NCI-H1105 treated with DMSO at 0.1 percent for 48 hours (cell line): ENCODE measurements at regions not wholly inside any gene's neighbourhood (a gene's known extent, or its start where the extent isn't known, plus 50 kb on each side); places are given as distances from the start of the nearest gene placed in this dataset.
"Not testable (repeated sequence)": the region's sequence is repeated elsewhere in the genome, so short reads cannot be mapped to it uniquely, and the experiment has no call there.

Experiments used
- DNase-seq: peaks from one replicate; lab custom pipeline; 2025; lab: John Stamatoyannopoulos, UW

DNA sequence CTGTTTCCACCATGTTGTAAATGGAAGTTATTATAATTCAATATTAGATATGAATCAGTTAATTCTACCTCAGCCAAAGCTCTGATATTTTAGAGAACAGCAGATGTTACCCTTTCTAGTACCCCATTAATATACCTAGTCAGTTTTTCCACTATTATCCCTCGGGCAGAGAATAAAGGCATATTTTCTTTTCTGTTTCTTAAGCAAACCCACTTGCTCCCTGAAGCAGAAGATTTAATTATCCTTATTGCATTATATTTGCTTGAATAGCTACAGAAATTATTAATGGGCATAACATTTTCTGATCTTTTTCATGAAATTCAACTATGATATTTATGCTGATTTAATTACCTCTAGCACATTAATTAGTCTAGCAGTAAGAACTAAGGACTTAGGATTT is 832.9 kb upstream of the FBXO33 start:
- no peak for DNase-seq

DNA sequence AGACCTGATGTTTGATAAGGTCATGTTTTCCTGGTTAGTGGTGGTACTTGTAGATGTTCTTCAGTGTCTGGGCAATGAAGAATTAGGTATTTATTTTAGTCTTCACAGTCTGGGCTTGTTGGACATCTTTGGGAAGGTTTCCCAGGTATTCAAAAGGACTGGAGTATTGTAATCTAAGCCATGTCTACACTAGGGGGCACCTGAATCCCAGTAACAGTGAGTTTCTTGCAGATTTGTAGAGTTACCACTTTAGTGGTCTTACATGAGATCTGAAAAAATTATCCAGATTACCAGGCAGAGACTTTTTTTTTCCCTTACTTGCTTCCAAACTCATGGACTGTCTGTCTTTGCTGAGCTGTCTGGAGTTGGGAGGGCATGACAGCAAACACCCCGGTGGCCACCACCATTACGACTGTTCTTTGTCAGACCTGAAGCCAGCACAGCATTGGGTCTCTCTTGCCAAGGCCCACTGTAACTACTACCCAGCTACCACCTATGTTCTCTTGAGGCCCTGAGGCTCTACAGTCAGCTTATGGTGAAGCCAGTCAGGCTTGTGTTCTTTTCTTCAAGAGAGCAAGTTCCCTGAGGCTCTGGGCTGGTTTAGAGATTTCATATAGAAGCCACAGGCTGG is 820.7 kb upstream of the FBXO33 start:
- DNase-seq: no peak

DNA sequence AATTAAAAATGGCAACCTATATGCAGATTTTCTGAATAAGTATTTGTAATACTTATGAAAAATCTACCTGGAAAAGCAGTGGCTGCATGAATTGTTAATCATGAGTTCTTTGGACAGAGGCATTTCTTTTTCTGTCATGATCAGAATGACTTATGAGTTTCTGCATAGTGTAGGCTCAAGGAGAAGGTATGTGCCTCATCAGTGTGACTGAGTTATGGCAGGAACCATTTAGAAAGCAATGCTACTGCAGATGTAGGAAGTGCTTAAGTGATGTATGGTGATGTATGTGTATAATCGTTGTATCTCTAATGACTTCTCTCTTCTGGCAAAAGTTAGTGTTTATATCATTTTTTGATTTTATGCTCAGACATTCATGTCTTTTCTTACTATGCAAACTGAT is 816.4 kb upstream of the FBXO33 start:
- DNase-seq: no peak

DNA sequence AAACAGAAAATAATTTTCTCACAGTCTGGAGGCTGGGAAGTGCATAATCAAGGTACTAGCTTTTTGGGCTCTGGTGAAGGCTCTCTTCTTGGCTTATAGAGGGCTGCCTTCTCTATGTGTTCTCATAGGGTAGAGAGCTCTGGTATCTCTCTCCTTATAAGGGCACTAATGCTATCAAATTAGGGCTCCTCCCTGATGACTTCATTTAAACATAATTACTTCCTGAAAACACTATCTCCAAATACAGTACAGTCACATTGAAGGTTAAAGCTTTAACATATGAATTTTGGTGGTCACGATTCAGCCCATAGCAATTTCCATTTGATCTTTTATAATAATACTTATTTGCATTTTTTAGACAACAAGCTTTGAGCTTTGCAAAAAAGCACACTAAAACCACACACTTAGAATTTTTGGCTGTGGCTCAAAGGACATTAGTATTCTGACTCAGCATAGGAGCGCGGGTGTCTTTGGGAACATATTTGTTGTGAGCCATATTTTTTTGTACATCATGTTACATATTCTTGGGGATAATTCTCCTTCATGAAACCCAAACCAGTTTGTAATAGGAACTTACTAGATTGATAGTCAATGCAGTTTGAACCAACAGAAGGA is 808.1 kb upstream of the FBXO33 start:
- DNase-seq: no peak

DNA sequence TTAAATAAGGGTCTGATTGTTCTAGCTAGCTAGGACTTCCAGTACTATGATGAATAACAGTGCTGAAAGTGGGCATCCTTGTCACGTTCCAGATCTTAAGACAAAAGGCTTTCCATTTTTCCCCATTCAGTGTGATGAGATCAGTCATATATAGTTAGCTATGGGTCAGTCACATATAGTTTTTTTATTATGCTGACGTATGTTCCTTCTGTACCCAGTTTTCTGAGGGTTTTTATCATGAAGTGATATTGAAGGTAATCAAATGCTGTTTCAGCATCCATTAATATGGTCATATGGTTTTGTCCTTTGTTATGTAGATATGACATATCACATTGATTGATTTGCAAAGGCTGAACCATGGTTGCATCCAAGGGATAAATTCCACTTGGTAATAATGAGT is 800.1 kb upstream of the FBXO33 start:
- no peak for DNase-seq

DNA sequence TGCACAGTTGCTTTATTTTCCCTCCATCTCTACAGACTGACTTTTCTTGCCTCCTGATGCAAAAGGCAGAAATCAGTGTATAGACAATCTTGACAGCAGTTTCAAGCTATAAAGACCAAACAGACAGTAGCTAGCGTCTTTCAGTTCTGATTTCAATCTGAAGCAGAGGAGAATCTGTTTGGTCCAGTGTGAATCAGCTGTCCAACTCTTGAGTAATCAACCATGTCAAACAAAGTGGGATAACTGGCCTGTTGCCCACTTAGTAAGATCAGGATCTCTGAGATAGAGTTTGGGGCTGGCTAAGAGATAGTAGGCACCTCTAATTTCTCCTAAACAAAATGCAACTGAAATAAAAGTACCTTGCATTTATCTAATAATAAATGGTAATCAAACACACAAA is 797.4 kb upstream of the FBXO33 start:
- DNase-seq: no peak

DNA sequence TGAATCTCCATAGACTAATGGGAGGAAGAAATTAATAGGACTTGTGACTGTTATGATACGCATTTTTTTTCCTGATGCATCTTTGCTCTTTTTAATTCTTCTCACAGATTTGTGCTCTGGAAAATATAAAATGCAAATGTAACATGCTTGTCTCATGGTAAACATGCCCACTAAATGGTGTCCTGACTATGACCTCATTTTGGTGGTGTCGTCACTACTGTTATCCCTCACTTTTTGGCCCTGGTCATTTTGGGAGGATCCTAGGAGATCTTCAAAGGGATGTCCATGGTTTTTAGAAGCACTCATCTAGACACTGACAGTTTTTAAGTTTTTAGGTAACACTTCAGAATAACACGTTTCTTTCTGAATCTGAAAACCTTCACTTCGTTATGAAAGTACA is 790.8 kb upstream of the FBXO33 start:
- DNase-seq: no peak

DNA sequence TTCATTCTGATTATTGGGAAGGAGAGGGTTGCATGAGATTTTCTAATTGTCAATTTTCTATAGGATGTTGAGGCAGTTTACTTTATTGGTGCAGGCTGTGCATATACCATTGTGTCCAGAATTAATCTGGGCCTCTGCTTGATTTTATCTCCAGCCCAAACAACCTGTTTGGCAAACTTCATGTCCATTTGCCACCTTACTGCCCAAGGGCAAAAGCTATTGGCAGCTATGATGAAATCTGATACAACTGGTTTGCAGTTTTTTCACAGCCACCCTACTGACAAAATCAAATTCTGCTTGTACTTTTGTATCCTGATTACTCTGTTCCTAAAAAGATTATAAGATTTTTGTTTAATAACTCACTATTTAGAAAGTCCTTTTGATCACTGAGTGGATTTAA is 789.2 kb upstream of the FBXO33 start:
- peak; percentile 32 for DNase-seq

DNA sequence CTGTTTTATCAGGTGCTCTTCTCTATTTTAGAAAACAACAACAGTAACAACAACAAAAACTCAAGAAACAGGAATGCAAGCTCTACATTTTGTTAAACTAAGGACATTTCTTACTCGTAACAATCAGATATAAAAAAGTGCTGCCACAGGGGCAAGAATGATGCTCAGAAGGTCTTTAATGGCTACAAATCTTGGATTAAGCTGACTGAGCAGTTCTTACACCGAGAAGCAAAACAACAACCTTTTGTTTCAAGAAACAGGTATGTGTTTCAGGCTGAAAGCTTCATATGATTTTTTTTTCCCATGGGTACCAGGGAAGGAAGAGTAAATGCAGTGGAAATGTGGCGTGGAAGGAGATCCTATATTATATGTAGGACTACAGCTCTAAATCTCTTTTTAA is 786.8 kb upstream of the FBXO33 start:
- DNase-seq: no peak

DNA sequence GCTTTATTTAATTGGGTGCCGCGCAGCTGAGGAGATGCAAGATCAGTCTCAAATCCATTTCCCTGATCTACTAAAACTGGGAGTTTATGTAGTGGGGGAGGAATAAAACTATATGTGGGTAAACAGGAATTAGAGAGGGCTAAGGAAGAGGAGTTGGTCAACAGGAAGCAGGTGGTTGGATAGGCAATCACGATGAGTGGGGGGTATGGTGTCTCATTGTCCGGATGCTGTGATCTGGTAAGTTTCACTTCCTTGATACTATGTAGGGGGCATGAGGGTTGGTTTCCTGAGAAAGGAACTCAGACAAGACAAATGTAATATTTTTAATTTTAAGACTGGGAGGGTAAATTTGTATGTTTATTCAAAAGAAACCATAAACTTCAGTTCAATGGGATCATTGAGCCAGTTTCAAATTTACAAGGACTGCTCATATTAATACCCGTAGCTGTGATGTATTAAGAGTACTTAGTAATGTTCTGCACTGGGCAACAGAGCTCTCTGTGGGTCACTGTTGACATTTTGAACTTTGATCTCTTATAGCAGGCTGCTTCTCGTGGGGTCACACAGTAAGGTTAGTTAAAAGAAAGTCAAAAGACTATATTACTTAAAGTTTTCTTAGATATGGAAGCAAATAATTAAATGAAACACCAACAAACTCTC is 786.2 kb upstream of the FBXO33 start:
- DNase-seq: no peak

DNA sequence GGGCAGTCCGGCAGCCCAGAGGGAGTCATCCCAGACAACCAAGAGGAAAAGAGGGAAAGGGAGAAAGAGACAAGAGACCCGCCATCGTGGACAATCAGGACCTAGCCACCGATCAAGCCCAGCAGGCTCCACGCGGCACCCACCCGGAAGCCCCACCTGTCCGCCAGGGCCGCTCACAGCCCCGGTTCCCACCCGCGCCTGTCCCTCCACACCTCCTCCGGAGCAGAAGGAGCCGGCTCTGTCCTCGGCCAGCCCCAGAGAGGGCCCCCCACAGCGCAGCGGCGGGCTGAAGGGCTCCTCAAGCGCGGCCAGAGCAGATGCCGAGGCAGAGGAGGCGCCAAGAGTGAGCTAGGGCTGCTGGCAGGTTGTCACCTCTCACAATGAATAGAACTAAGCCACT is 784.7 kb upstream of the FBXO33 start:
- no peak for DNase-seq

DNA sequence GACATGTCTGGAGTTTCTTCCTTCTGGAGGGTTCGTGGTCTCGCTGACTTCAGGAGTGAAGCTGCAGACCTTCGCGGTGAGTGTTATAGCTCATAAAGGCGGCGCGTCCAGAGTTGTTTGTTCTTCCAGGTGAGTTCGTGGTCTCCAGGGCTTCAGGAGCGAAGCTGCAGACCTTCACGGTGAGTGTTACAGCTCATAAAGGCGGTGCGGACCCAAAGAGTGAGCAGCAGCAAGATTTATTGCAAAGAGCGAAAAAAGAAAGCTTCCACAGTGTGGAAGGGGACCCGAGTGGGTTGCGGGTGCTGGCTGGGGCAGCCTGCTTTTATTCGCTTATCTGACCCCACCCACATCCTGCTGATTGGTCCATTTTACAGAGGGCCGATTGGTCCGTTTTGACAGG is 784.2 kb upstream of the FBXO33 start:
- DNase-seq: not testable (repeated sequence)

DNA sequence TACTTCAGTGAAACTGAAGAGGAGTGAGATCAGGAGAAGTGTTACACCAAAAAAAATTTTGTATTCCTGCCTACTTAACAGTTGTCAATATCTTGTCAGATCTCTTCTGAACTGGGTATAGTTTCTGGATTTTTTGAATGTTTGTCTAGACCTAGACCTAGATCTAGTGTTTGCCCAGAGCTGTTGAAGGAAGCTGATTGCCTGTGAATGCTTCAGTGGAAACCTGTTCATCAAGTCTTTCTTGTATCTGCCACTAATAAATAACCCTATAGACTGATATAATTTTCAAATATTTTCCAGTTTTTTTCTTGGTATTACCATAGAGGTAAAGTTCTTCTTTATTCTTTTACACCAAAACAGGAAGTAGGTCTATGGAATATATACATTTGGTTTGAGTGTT is 781.5 kb upstream of the FBXO33 start:
- no peak for DNase-seq

DNA sequence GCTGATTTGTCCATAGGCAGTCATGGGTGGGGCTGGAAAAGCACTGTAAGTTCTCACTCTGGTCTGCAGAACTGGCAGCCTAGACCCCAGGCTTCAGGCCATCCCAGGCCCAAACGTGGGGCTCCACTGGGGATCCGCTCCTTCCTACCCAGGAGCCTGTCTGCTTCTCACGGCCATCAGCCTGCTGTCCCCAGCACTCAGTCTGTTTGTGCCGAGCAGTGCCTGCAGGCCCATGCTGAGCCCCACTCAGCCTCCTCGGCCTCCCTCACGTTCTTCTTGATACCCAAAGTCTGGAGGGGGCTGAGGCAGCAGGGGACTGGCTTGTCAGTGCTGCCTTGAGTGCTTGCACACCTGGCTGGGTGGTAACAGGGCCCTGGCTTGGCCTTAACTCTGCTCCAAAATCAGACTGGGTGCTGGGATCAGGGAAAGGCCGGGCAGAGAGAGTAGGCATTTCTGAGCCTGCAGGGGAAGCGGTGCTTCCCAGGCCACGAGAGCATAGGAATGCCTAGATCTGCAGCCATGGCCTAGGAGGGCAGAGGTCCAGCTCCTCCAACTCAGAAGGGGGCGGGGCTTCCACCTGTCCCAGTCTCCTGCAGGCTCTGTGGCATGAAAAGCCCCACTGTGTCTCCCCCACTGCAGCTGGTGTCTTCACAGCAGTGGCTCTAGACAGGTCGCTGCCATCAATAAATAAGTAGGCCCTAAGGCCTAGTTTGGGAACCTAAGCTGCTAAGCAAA is 772.4 kb upstream of the FBXO33 start:
- no peak for DNase-seq

DNA sequence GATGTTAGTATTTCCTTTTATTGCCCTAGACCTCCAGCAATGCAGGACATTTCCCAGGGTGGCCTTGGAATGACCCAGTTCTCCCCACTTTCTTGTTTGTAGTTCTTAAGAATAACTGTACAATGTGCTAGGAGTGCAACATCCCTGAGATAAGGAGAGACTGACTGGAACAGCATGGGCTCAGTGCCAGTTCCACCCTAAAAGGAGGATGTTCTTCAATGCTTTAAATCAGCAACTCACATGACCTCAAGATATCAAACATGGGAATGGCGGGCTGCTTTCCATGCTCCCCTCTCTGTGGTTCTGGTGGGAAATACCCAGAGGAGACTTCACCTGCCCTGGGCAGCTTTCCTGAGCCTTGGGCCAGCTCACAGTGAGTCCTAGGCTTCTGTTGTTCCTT is 766.9 kb upstream of the FBXO33 start:
- no peak for DNase-seq

DNA sequence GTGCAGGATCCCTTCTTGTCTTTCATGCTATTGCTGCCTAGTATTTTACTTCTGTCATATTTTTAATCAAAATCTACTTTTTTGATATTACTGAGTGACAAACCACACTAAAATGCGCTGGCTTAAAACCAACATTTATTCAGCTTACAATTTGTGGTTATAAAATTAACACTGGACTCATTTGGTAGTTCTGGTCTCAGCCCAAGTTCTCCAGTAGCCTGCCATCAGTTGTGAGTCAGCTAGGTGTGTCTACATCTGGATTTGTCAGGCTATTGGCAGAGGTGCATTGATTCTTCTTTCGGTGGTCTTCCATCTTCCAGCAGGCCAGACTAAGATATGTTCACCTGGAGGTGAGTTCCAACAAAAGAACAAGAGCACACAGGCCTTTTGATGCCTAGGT is 765.1 kb upstream of the FBXO33 start:
- no peak for DNase-seq

DNA sequence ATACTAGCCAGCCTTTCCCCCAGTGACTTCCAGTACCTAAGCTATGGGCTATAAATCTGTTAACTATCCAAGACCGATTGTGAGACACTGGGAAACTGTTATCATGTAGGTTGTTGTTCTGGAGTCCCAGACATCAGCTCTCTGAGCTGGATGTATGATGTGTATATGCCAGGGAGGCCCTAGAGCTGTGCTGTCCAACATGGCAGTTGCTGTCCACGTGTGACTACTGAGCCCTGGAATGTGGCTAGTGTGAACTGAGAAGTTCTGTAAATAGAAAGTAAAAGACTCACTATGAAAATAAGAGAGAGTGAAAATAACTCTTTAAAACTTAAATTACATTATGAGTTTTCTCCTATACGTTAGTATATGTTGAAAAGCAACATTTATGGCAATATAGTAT is 755.8 kb upstream of the FBXO33 start:
- no peak for DNase-seq

DNA sequence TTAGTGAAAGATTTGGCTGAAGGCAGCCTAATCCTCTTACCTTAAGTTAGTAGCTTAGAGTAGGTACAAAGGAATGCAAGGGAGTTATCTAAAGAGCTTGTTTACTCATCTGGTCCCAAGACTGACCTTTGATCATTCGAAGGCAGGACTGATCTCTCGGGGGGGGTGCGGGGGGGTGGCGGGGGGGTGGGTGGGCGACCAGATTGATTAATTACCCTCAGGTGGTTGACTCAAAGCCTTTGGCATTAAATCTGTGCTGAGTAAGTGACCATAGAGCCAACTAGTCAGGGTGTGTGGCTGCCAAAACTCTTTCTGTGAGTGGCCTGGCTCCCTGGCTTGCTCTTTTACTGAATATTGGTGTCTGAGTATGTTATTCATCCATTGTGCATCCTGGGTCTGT is 731.9 kb upstream of the FBXO33 start:
- no peak for DNase-seq

DNA sequence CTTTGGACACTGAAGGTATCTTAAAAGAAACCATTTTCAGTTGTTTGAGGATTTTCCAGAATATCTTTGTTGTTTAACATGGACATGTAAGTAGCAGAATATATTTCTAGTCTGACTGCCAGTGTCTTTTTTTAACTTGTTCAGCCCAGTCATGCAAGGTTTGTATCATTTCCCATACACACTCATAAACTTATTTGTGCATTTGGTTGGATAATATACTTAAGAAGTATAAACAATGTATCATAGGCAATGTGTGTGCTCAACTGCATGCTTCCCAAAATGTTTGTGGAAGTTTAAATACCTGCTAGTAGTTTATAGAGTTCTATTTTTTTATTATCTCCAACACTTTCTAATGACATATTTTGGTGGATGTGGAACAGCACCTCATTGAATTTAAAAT is 707.4 kb upstream of the FBXO33 start:
- no peak for DNase-seq

DNA sequence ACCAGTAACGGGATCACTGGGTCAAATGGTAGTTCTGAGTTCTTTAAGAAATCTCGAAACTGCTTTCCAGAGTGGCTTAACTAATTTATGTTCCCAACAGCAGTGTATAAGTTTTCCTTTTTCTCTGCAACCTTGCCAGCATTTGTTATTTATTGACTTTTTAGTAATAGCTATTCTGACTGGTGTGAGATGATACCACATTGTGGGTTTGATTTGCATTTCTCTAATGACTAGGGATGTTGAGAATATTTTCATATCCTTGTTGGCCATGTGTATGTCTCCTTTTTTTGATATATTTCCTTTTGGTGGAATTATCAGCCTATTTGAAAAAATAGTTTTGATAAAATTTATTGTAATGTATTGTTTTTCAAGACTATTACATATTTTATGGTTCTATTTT is 701.2 kb upstream of the FBXO33 start:
- no peak for DNase-seq

DNA sequence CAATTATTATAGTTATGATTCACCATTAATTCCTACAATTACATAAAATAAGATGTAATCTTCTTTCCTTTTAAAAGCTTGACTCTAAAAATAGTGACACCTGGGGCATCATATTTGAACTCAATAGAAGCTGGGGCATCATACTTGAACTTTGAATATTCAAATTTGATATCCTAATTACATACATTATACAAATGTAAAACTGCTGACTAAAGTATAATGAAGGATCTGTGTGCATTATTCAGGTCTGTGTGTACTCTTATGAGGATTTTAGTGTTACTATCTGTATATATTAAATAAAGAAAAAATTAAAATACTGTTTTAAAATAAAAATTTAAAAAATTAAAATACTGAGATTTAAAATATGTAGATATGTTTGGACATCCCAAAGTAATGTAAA is 696.9 kb upstream of the FBXO33 start:
- no peak for DNase-seq

DNA sequence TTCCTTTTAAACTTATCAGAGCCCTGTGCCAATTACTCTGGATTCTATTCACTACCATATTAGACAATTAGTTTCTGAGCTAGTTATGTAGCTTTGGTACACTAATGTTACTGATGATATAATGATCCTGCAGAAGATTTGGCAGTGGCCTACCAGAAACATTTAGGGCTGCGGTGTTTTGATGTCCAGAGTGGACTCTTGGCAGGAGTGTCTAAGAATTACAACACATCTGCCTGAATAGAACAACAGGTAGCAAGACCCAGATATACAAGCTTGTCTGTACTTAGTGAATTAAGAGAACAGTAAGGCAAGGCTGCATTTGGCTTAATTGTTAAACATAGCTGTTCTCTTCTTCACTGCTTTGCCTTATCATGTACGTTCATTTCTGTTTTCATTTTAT is 691.6 kb upstream of the FBXO33 start:
- no peak for DNase-seq

DNA sequence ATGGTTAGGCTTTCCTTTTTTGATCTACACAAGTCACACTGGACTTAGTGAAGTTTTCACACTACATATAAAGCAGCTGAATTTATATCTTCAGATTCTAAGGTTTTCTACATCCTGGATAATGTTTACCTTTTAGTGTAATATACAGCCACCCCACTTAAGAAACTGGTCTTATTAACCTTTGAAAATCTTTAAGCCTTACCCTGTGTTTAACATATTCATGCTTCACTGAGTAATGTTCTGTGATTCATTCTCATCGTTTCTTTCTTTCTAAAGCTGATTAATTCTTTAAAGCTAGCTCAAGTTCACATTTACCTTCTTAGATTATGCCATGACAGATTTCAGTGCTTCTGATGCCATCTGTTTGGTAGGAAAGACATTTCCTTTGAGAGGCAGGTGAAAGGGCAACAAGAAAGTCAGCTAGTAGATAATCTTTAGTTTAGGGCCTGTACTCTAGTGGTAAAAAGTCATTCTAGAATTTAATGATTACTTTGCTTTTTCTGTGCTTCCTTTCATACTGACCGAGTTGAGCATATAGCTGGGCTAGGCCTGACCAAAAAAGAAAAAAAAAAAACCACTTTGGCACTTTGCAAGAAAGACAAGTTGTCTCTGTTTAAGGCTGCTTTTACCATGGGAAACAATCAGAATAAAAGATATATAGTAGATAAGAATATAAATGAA is 690.9 kb upstream of the FBXO33 start:
- DNase-seq: no peak
